Natural killer cell (primary cell): ENCODE measurements at regions not wholly inside any gene's neighbourhood (a gene's known extent, or its start where the extent isn't known, plus 50 kb on each side); places are given as distances from the start of the nearest gene placed in this dataset.

Experiments used
- ATAC-seq, 3 donors: fragments of 150-1000 bp in 2 of 3; fragments of 200-7000 bp in 1 of 3; cut with Tn5 transposase; 1 replicate in 1 of 3; 2 replicates in 2 of 3; pipeline ENCODE4 v1.10.0; 2021; ENCODE audit warnings: mild to moderate bottlenecking in 2 of 3, moderate library complexity in 2 of 3
- DNase-seq, 2 donors: peaks; one replicate each; pipeline versions ENCODE4 v3.0.0 to v3.0.0-alpha.2; 2013 to 2021; ENCODE audit warnings: mixed read lengths in 1 of 2
- H3K27ac ChIP-seq: one replicate; pipeline ENCODE4 v1.5.1; 2013; ENCODE audit warnings: mild to moderate bottlenecking, low read length
- H3K27me3 ChIP-seq: one replicate; pipeline ENCODE4 v1.6.1; 2013; ENCODE audit warnings: low read length; ENCODE audit not compliant: control insufficient read depth, insufficient read depth
- H3K36me3 ChIP-seq: one replicate; pipeline ENCODE4 v1.6.1; 2013; ENCODE audit warnings: low read length; ENCODE audit not compliant: control insufficient read depth, insufficient read depth
- H3K4me1 ChIP-seq: one replicate; pipeline ENCODE4 v1.6.1; 2013; ENCODE audit warnings: low read length; ENCODE audit not compliant: control insufficient read depth, insufficient read depth
- H3K4me3 ChIP-seq: one replicate; pipeline ENCODE4 v1.5.1; 2013; ENCODE audit warnings: low read length
- H3K9me3 ChIP-seq: one replicate; pipeline ENCODE4 v1.6.1; 2013; ENCODE audit warnings: low read length; ENCODE audit not compliant: control insufficient read depth, insufficient read depth
- H3K27ac Mint-ChIP-seq, 2 donors: one replicate each; pipeline ENCODE4 v1.8.0; 2022; ENCODE audit warnings: mild to moderate bottlenecking in 2 of 2, mixed read lengths in 2 of 2, moderate library complexity in 1 of 2
- H3K27me3 Mint-ChIP-seq, 2 donors: one replicate each; pipeline ENCODE4 v1.8.0; 2022; ENCODE audit warnings: low read depth in 2 of 2, mixed read lengths in 2 of 2
- H3K36me3 Mint-ChIP-seq: one replicate; pipeline ENCODE4 v1.8.0; 2022; ENCODE audit warnings: mixed read lengths
- H3K4me1 Mint-ChIP-seq, 2 donors: one replicate each; pipeline ENCODE4 v1.8.0; 2022; ENCODE audit warnings: mixed read lengths in 2 of 2
- H3K4me3 Mint-ChIP-seq: one replicate; pipeline ENCODE4 v1.8.0; 2022; ENCODE audit warnings: mild to moderate bottlenecking, moderate library complexity, mixed read lengths
- H3K9me3 Mint-ChIP-seq, 2 donors: one replicate each; pipeline ENCODE4 v1.8.0; 2022; ENCODE audit warnings: mixed read lengths in 2 of 2
- WGBS: methylation state at CpG from one replicate; pipeline ENCODE4 v1.1.7; 2013; ENCODE audit warnings: missing lambda C conversion rate; ENCODE audit not compliant: insufficient coverage; 5-methylcytosine and 5-hydroxymethylcytosine counted together
- intact Hi-C: fragments of 100-400 bp; cut with micrococcal nuclease; formaldehyde crosslinking; loops from one replicate; pipeline ENCODE4 v1.14.2; 2022
- TF ChIP-seq, protein P1 (sequence below): fragments of 200-600 bp; IDR thresholded peaks from one replicate; pipeline ENCODE4 v1.8.0; 2022; ENCODE audit warnings: antibody characterized with exemption

- TF ChIP-seq, protein P1, sequence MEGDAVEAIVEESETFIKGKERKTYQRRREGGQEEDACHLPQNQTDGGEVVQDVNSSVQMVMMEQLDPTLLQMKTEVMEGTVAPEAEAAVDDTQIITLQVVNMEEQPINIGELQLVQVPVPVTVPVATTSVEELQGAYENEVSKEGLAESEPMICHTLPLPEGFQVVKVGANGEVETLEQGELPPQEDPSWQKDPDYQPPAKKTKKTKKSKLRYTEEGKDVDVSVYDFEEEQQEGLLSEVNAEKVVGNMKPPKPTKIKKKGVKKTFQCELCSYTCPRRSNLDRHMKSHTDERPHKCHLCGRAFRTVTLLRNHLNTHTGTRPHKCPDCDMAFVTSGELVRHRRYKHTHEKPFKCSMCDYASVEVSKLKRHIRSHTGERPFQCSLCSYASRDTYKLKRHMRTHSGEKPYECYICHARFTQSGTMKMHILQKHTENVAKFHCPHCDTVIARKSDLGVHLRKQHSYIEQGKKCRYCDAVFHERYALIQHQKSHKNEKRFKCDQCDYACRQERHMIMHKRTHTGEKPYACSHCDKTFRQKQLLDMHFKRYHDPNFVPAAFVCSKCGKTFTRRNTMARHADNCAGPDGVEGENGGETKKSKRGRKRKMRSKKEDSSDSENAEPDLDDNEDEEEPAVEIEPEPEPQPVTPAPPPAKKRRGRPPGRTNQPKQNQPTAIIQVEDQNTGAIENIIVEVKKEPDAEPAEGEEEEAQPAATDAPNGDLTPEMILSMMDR, result no peak
- DNase-seq (no peak), ATAC-seq (no peak)
- Mint-ChIP-seq H3K27ac (no peak overlapping the region), H3K4me1 (no peaks in the 10 kb centered on the region), H3K36me3 (no peaks in the 10 kb centered on the region), H3K4me3 (no peak overlapping the region), H3K27me3 (peaks cover 18 to 24% of the 10 kb centered on the region in 2 donors), H3K9me3 (no peaks in the 10 kb centered on the region)
- Histone ChIP-seq H3K27me3 (no peaks in the 10 kb centered on the region), H3K9me3 (no peaks in the 10 kb centered on the region), H3K4me3 (no peak overlapping the region), H3K4me1 (no peaks in the 10 kb centered on the region), H3K27ac (no peak overlapping the region), H3K36me3 (no peaks in the 10 kb centered on the region)
- WGBS, result 81% methylated on average over 7 of the region's 7 CpGs
- intact Hi-C loops, result no loop called here
Observed at GRCh38 chr1:232379063-232379434, 250.9 kb downstream of the SIPA1L2 start.

DNA sequence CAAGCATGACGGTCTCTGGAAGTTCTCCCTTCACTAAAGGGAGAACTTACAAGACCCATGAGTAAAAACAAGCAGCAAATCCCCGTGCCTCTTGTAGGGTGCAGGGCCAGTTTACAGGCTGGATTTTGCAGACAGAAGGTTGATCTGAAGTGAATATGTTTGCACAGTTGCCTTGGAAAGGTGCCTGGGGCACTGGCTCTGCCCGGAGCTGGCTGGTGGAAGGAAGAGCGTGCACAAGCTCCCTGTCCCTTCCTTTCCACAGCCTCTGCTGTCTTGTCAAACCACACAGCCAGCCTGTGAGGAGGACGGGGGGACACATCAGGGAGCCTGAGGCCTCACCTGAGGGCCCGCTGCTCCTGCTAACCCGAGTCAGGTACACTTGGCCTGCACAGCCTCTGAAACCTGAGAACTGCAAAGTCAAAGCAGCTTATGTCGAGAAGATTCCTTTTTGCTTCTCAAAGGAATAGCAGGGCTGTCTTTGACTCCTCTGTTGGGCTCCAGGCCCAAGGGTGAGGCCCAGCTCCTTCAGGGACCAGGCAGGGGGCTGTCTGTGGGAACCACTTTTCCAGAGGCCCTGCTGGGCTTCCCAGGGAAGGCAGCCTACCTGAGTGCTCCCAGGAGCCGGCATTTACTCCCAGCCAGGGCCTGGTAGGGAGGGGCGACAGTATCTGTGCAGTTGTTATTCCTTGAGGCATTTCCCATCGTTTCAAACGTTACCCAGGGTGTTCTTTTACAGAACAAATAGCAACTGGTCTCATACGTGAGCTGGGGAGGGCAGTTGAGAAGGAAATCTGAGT lies 251.5 kb downstream of the SIPA1L2 start:
- TF ChIP-seq, protein P1, result no peak
- ATAC-seq, result no peak
- no peak overlapping the region for H3K27ac Mint-ChIP-seq
- H3K9me3 Mint-ChIP-seq, result no peaks in the 10 kb centered on the region
- WGBS, result 82% methylated on average over 13 of the region's 13 CpGs
- Histone ChIP-seq H3K4me1 (no peaks in the 10 kb centered on the region), H3K36me3 (no peaks in the 10 kb centered on the region), H3K27ac (no peak overlapping the region), H3K9me3 (no peaks in the 10 kb centered on the region), H3K4me3 (no peak overlapping the region), H3K27me3 (no peaks in the 10 kb centered on the region)
- no peaks in the 10 kb centered on the region for H3K4me1 Mint-ChIP-seq
- peaks cover 15 to 21% of the 10 kb centered on the region in 2 donors for H3K27me3 Mint-ChIP-seq
- H3K4me3 Mint-ChIP-seq, result no peak overlapping the region
- no peak for DNase-seq
- intact Hi-C loops, result no loop called here
- H3K36me3 Mint-ChIP-seq, result no peaks in the 10 kb centered on the region

DNA sequence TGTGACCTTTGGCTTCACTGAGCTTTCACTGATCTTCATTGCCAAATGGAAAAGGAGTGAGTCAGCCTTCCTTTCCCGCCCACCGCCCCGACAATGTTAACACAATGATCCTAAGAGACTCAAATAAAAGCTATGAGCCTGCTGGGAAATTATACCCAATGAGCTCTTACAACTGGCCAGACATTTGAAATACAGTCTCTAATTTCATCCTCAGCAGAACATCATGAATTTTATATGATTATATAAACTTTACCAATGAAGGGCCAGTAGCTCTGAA lies 252.5 kb downstream of the SIPA1L2 start:
- Histone ChIP-seq H3K36me3 (no peaks in the 10 kb centered on the region), H3K27ac (no peak overlapping the region), H3K4me3 (no peak overlapping the region), H3K27me3 (no peaks in the 10 kb centered on the region), H3K4me1 (no peaks in the 10 kb centered on the region), H3K9me3 (no peaks in the 10 kb centered on the region)
- Mint-ChIP-seq H3K4me3 (no peak overlapping the region), H3K9me3 (no peaks in the 10 kb centered on the region), H3K27me3 (peaks cover 13 to 21% of the 10 kb centered on the region in 2 donors), H3K27ac (no peak overlapping the region), H3K36me3 (no peaks in the 10 kb centered on the region), H3K4me1 (no peaks in the 10 kb centered on the region)
- 92% methylated on average over 3 of the region's 3 CpGs for WGBS
- TF ChIP-seq, protein P1, result no peak
- ATAC-seq, result no peak
- no peak for DNase-seq
- intact Hi-C loops, result no loop called here
